K562 (cell line): ENCODE measurements at regions not wholly inside any gene's neighbourhood (a gene's known extent, or its start where the extent isn't known, plus 50 kb on each side); places are given as distances from the start of the nearest gene placed in this dataset.

ENCODE experiments used
- FOSL1 ChIP-seq: fragments of 200-800 bp; sonication (Bioruptor generic); conservative IDR thresholded peaks from 2 replicates; pipeline ENCODE4 v1.6.1; 2016; ENCODE audit warnings: missing genetic modification characterization, missing compliant biosample characterization
- HMBOX1 ChIP-seq: sonication (generic); IDR thresholded peaks from 2 replicates; pipeline ENCODE4 v1.6.1; 2016
- KDM2B ChIP-seq: fragments of 250-450 bp; sonication (Bioruptor Pico); IDR thresholded peaks from 2 replicates; pipeline ENCODE4 v1.8.0; 2021; ENCODE audit warnings: mild to moderate bottlenecking, moderate library complexity
- SMC3 ChIP-seq: conservative IDR thresholded peaks from 2 replicates; pipeline ENCODE4 v1.6.1; 2011; ENCODE audit warnings: low read depth, low read length, improper control_type of control experiment; ENCODE audit not compliant: insufficient read depth
- SOX6 ChIP-seq: fragments of 450-650 bp; IDR thresholded peaks from 2 replicates; pipeline ENCODE4 v1.6.1; 2014; ENCODE audit warnings: mild to moderate bottlenecking
- ZBTB11 ChIP-seq, 3 experiments: fragments of 200-800 bp in 1 of 3; fragments of 250-450 bp in 1 of 3; fragments of 450-650 bp in 1 of 3; sonication (Bioruptor Pico) in 1 of 3; sonication (Bioruptor generic) in 1 of 3; formaldehyde crosslinking in 1 of 3; IDR thresholded peaks; 2 replicates each; pipeline versions ENCODE4 v1.6.1 to v1.8.0; 2016 to 2022; ENCODE audit warnings: mild to moderate bottlenecking in 2 of 3, missing genetic modification characterization in 2 of 3, missing compliant biosample characterization in 1 of 3, moderate library complexity in 1 of 3
- ZBTB49 ChIP-seq: sonication (generic); formaldehyde crosslinking; IDR thresholded peaks from 2 replicates; pipeline ENCODE4 v1.8.0; 2022; ENCODE audit warnings: missing genetic modification reagents, mild to moderate bottlenecking, borderline replicate concordance

GRCh38 chr1:30472526-30472925, 250.9 kb downstream of the MATN1 start:
- TF ChIP-seq FOSL1 (no peak), ZBTB49 (CRISPR knock-in tag) (no peak), HMBOX1 (no peak), ZBTB11 (CRISPR knock-in tag; IDR thresholded peaks at IDR 0.05) (no peak), SMC3 (no peak), SOX6 (no peak), KDM2B (CRISPR knock-in tag) (no peak)
